LNCaP clone FGC (cell line): ENCODE measurements at regions not wholly inside any gene's neighbourhood (a gene's known extent, or its start where the extent isn't known, plus 50 kb on each side); places are given as distances from the start of the nearest gene placed in this dataset.

Experiments used
- DNase-seq: peaks from one replicate; pipeline ENCODE4 v3.0.0-alpha.2; 2011; ENCODE audit warnings: low read depth
- H3K4me3 ChIP-seq: 2 replicates; pipeline ENCODE4 v1.5.1; 2011; ENCODE audit warnings: mild to moderate bottlenecking, low read depth, low read length, control low read depth
- TF ChIP-seq, protein P1 (sequence below): IDR thresholded peaks from 2 replicates; pipeline ENCODE4 v1.5.1; 2012; ENCODE audit warnings: mild to moderate bottlenecking; ENCODE audit not compliant: control insufficient read depth, insufficient read depth; ENCODE audit errors: extremely low read depth

DNA sequence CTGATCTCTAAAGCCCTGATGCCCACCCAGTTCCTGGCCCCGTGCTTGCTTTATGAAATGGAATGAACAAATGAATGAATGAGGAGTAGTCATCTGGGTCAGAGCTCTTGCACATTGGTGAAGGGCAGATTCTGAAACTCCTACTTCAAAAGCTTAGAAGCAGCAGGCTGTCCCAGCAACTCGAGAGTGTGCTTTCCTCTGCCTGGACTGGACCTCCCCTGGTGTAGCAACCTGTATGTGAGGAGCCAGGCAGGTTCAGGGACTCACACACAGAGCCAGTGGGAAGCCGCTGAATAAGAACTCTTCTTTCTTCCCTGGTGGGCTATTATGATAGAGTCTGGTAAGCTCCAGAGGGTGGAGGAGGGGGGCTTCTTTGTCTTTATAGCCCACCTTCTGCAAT, 396.4 kb downstream of the CDK5RAP2 start:
- TF ChIP-seq, protein P1, sequence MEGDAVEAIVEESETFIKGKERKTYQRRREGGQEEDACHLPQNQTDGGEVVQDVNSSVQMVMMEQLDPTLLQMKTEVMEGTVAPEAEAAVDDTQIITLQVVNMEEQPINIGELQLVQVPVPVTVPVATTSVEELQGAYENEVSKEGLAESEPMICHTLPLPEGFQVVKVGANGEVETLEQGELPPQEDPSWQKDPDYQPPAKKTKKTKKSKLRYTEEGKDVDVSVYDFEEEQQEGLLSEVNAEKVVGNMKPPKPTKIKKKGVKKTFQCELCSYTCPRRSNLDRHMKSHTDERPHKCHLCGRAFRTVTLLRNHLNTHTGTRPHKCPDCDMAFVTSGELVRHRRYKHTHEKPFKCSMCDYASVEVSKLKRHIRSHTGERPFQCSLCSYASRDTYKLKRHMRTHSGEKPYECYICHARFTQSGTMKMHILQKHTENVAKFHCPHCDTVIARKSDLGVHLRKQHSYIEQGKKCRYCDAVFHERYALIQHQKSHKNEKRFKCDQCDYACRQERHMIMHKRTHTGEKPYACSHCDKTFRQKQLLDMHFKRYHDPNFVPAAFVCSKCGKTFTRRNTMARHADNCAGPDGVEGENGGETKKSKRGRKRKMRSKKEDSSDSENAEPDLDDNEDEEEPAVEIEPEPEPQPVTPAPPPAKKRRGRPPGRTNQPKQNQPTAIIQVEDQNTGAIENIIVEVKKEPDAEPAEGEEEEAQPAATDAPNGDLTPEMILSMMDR: no peak
- no peak for DNase-seq
- no peak overlapping the region for H3K4me3 ChIP-seq

DNA sequence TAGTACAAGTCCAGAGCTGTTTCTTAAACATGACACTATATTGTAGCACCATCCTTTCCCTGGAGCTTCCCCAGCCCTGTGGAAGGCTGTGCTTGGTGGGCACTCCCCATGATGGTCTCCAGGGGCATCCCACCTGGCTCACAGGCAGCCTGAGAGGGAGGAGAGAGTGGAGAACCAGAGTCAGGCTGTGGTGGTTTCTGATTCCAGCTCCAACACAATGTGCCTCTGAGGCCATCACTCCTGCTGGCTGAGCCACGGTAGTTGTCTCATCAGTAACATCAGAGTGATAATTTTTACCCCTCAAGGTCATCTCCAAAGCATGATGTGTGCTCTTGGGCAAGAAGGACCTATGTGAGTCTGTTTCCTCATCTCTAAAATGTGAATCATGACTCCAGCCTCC, 398.0 kb downstream of the CDK5RAP2 start:
- no peak overlapping the region for H3K4me3 ChIP-seq
- TF ChIP-seq, protein P1: no peak
- no peak for DNase-seq

DNA sequence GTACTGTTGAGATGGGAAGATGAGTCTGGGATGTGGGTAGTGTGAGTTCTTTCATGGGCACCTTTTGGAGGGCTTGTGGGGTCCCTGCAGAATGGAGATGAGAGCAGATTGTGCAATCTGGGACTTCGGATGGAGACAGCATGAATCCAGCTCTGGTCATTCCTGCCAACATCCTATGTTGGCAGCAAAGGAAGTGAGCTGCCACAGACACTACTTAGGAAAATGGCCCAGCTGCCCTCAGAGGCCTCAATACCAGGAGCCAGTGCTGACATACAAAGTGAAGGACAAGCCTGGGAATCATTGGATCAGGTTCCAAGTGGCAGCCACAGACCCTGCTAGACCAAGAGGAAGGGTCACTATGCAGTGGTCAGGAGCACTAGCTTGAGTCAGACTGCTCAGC, 402.8 kb downstream of the CDK5RAP2 start:
- TF ChIP-seq, protein P1: no peak
- no peak for DNase-seq
- H3K4me3 ChIP-seq: no peak overlapping the region

- TF ChIP-seq, protein P1: no peak
- DNase-seq: no peak
Observed at GRCh38 chr9:120175031-120175430, 404.9 kb downstream of the CDK5RAP2 start.

GRCh38 chr9:120161776-120162175, 418.2 kb downstream of the CDK5RAP2 start:
- TF ChIP-seq, protein P1: no peak
- H3K4me3 ChIP-seq: no peak overlapping the region
- no peak for DNase-seq

More at GRCh38 chr9:120175031-120175430, 404.9 kb downstream of the CDK5RAP2 start:
- H3K4me3 ChIP-seq: no peak overlapping the region

DNA sequence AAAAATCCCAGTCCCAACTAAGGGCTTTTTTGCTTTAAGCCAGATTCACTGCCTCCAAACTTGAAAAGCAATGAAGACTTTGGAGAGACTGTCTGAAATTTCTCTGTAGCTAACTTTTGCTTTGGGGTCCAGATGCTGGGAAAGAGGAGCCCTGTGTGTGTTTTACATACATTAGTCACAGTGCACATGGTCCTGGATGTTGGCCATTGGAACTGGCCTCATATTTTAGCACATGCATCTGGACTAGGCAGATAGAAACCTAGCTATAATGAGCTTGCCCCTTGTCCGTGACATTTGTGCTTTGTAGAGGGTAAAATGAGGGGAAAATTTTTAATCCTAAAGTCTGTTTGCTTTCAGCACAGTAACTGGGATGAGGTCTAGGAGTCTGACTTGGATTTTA, 421.7 kb downstream of the CDK5RAP2 start:
- no peak overlapping the region for H3K4me3 ChIP-seq
- TF ChIP-seq, protein P1: no peak
- no peak for DNase-seq

DNA sequence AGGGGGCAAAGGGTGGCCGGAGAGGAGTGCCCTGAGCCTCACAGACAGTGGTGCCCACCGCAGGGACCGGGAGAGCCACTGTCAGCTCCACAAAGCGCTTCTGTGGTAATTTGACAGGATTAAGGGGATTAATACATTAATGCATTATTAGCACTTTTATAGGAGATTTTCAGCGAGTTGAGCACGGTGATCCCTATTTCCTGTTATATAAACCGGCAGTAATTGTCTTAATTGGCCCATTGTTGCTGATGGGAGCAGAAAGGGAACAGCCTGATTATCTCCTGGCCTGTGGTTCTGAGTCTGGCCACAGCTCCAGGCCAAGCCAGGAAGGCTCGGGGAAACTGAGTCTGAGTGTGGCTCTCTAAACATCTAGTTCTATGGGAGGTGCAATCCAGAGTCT, 423.6 kb downstream of the CDK5RAP2 start:
- TF ChIP-seq, protein P1: no peak
- H3K4me3 ChIP-seq: no peak overlapping the region
- no peak for DNase-seq
